ENCODE measurements at regions not wholly inside any gene's neighbourhood (a gene's known extent, or its start where the extent isn't known, plus 50 kb on each side); places are given as distances from the start of the nearest gene placed in this dataset.

DNA sequence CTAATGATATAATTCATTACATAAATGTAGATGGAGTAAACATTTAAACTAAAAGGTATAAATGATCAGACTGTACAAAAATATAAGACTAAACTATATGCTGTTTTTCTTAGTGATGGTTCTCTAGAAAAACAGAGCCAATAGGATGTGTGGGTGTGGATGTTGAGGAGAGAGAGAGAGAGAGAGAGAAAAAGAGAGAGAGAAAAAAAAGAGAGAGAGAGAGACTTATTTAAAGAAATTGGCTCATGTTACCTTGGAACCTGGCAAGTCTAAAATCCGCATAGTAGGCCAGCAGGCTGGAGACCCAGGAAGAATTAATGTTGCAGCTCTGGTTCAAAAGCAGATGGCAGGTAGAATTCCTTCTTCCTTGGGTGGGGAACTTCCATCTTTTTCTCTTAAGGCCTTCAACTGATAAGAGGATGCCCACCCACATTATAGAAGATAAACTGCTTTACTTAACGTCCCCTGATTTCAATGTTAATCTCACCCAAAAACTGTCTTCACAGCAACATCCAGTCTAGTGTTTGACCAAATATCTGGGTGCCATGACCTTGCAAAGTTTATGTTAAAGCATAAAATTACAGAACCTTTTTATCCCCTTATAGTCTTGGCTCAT lies 74.3 kb upstream of the KCNJ15 start:
- no peak for DNase-seq (ENCODE audit: extremely low read depth, low read depth)

DNA sequence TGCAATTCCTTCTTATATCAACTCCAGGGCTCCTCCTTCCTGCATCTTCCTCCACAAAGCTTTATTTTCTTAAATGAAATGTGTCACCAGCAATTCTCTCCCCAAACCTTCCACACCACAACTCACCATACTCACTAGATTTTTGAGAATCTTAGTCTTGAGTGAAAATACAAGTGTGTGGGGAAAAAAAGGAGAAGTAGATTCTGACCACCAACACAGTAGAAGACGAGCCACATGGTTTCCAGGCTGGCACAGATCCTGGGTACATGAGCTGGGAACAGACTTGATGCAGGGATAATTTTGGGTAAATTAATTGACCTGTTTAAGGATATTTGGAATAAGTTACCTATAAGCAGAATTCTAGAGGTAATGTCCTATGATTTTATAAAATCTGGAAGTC lies 72.8 kb upstream of the KCNJ15 start:
- DNase-seq (ENCODE audit: extremely low read depth, low read depth) = no peak

DNA sequence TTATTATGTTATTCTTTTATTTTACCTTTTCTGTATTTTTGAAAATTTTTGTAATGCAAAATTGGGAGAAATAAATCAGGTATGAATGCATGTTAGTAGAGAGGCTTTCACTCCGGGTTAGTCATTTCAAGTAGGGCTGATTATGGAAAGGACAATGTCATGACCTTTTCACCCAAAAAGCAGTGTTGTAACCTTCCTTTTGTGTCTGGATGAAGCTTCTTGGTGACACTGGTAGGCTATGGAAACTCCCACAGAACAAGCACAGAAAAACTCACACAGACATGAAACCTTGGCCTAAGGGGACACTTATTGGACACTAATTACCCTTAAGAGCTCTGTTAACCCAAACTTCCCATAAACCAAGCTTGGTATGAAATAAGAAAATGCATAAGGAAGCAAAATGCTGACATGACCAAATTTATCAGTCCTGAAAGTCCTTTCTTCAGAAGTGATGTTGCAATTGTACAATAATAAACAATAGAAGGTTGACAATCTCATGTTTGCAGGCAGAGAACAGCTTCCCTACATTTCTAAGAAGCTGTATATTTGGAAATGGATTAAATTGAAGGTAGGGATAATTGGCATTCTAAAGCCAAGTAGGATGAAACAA lies 70.0 kb upstream of the KCNJ15 start:
- DNase-seq (ENCODE audit: extremely low read depth, low read depth) = no peak

DNA sequence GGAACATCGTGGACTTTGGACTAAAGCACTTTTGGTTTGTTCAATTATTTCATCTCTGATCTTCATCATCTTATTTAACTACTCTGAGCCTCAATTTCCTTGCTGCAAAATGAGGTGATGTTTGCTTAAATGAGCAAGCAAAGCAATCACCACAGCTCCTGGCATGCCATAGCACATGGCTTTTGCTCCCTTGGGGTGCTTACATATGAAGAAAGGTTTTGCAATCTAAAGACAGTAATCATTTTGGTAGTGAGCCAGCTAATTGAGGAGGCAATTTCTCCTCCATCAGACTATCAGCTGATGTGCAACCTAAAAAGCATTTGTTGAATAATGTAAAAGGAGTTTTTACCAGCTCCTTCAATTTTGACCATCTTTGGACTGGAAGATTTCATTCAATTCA lies 68.8 kb upstream of the KCNJ15 start:
- DNase-seq (ENCODE audit: extremely low read depth, low read depth) = no peak

DNA sequence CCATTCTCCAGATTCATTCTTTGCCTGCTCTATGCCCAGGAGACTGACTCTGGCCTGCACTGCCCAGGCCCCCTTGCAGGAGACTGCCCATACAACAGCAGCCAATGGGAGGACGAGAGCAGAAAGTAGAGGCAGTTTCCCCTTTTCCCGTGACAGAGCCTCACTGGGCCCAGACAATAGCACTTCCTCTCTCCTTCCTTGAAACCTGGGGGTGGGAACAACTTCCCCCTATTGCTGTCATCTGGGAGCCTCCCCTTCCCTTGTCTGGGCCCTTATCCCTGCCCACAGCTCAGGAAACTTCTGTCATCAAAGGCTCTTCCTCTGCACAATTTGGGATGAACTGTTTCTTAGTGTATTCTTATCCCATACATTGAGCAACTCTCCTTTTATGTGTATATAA lies 60.8 kb upstream of the KCNJ15 start:
- DNase-seq (ENCODE audit: extremely low read depth, low read depth) = no peak

DNA sequence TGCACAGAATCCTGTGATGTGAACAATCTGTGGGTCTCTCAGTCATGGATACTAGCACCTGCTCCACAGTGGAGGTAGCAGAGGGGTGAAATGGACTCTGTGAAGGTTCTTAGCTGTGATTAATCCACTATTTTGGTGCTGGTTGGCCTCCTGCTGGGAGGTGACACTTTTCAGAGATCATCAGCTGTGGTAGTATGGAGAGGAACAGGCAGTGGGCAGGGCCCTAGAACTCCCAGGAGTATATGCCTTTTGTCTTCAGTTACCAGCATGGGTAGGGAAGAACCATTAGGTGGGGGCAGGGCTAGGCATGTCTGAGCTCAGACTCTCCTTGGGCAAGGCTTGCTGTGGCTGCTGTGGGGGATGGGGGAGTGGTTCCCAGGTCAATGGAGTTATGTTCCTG lies 54.0 kb upstream of the KCNJ15 start:
- no peak for DNase-seq (ENCODE audit: extremely low read depth, low read depth)

DNA sequence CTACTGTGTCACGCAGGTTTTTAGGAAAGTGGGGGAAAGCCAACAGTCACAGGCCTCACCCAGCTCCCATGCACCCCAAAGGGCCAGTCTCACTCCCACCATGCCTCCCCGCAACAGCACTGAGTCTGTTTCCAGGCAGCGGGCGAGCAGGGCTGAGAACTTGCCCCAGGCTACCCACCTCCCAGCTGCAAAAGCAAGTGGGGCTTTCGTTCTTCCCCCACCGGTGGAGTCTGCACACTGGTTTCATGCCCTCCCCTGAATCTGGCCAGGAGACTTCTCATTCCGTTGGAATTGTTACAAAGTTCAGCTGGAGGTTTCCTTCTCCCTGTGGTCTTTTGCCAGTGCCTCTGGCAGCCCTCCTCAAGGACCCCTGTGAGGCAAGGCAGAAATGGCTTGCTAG lies 53.6 kb upstream of the KCNJ15 start:
- DNase-seq (ENCODE audit: extremely low read depth, low read depth) = no peak

DNA sequence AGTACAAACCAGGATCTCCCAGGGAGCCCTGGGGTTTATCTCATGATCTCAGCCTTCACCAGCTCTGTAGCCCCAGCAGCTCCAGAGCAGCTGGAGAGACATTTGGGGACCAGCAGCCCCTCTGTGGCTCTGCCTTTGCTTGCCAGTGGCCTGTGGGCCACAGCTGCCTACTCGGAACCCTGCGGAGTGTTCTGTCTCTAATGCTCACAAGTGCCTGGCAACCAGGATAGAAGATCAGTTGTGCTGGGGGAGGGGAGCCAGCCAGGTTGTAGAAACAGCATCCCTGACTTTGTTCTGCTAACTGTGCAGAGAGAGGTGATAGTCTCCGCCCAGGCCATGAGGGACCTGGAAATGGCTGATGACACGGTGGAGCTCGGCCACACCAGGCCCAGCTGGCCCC lies 50.9 kb upstream of the KCNJ15 start:
- no peak for DNase-seq (ENCODE audit: extremely low read depth, low read depth)

DNA sequence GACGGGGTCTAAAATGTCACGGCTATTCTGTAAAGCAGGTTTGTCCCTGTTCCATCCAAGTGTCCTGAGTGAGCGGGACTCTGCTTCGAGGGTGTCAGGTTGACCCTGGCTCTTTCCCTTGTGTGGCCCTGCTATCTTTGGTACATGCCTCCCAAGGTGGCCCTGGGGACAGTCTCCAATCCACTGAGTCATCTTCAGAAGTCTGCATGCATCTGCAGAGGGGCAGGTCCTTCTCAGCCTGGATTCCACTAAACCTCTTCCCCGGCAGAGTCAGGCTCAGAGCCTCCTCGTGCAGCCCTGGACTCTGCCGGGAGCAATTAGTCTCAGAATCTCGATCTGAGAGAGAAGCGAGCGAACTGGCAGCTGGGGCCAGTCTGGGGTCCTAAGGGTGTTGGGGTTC lies 50.1 kb upstream of the KCNJ15 start:
- DNase-seq (ENCODE audit: extremely low read depth, low read depth) = no peak
